ENCODE measurements at regions not wholly inside any gene's neighbourhood (a gene's known extent, or its start where the extent isn't known, plus 50 kb on each side); places are given as distances from the start of the nearest gene placed in this dataset.

DNA sequence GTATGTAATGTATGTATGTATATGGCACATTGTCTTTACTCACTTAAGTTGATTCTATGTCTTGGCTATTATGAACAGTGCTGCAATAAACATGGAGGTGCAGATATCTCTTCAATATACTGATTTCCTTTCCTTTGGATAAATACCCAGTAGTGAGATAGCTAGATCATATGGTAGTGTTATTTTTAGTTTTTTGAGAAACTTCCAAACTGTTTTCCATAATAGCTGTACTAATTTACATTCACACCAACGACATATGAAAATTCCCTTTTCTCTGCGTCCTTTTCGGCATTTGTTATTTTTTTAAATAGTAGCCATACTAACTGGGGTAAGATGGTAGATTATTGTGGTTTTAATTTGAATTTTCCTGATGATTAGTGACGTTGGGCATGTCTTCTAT, 445.6 kb downstream of the NFIB start:
- TF ChIP-seq, protein P1, sequence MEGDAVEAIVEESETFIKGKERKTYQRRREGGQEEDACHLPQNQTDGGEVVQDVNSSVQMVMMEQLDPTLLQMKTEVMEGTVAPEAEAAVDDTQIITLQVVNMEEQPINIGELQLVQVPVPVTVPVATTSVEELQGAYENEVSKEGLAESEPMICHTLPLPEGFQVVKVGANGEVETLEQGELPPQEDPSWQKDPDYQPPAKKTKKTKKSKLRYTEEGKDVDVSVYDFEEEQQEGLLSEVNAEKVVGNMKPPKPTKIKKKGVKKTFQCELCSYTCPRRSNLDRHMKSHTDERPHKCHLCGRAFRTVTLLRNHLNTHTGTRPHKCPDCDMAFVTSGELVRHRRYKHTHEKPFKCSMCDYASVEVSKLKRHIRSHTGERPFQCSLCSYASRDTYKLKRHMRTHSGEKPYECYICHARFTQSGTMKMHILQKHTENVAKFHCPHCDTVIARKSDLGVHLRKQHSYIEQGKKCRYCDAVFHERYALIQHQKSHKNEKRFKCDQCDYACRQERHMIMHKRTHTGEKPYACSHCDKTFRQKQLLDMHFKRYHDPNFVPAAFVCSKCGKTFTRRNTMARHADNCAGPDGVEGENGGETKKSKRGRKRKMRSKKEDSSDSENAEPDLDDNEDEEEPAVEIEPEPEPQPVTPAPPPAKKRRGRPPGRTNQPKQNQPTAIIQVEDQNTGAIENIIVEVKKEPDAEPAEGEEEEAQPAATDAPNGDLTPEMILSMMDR (IDR thresholded peaks at IDR 0.05; ENCODE audit: low read length) = no peak
- TF ChIP-seq EZH2 (optimal IDR thresholded peaks at IDR 0.05; ENCODE audit: low read depth, low read length) = no peak
